HTR-8/SVneo (cell line): ENCODE measurements at regions not wholly inside any gene's neighbourhood (a gene's known extent, or its start where the extent isn't known, plus 50 kb on each side); places are given as distances from the start of the nearest gene placed in this dataset.

ENCODE experiments used
- DNase-seq: peaks from one replicate; pipeline ENCODE4 v3.0.0; 2011; ENCODE audit warnings: low spot score, mixed read lengths; ENCODE audit not compliant: insufficient read length
- FAIRE-seq: peaks from 2 replicates; lab custom pipeline; 2011; peaks lifted over from hg19 to GRCh38; lab: Jason Lieb, UNC

DNA sequence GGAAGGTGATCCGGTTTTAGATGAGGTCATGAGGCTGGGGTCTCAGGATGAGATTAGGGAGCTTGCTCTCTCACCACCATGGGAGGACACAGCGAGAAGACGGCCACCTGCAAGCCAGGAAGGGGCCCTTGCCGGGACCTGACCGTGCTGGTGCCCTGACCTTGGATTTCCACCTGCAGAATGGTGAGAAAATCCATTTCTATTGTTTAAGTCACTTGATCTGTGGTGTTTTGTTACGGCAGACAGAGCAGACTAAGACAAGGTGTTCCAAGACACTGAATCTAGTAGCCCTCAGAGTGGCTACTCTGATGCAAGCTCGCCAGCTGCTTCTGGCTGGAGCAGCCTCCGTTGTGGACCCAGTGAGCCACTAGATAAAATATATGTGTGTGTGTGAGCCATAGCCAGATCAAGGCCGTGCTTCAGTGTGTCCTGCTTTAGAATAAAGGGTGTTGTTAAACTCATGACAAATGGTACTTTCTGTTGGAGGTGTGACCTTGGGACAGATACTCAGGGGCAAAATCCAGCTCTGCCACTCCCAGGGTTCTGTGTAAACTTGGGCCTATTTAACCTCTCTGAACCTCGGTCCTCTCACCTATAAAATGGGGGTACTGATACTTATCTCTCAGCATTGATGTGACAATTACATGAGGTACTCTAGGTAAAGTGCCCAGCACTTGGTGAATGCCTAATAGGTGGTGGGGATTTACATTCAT is 67.9 kb upstream of the STX18 start:
- DNase-seq (no peak), FAIRE-seq (no peak)

DNA sequence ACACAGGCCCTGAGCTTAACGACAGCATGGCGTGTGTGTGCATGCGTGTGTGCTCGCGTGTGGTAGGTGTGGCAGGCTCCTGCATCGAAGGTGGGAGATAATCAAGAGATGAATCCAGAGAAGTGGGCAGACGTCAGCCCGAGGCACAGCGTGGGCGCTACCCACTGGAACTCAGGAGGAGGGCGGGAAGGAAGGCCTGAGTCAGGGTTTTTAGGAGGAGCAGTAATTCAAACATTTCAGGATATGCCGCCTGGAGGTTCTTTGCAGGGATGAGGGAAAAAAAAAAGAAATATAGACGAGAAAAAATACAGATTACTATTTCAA is 66.3 kb upstream of the STX18 start:
- FAIRE-seq (no peak), DNase-seq (no peak)

- DNase-seq (no peak), FAIRE-seq (no peak)
These were observed 65.7 kb upstream of the STX18 start for GRCh38 chr4:4607336-4608213.

DNA sequence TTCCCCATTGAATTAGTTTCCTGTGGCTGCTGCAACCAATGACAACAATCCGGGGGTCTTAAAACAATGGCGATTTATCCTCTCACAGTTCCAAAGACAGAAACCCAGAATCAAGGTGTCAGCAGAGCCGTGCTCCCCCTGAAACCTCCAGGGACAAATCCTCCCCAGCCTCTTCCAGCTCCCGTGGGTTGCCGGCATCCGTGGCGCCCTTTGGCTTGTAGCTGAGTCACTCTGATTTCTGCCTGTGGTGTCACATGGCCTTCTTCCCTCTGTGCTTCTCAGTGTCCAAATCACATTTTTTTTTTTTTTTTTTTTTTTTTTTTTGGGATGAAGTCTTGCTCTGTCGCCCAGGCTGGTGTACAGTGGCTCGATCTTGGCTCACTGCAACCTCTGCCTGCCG is 64.5 kb upstream of the STX18 start:
- FAIRE-seq, result no peak

GRCh38 chr4:4605849-4606248 is 64.0 kb upstream of the STX18 start:
- DNase-seq, result no peak
- FAIRE-seq, result no peak

More for the DNA sequence above, 64.5 kb upstream of the STX18 start:
- DNase-seq, result no peak

- FAIRE-seq (no peak), DNase-seq (no peak)
These were observed 61.7 kb upstream of the STX18 start for GRCh38 chr4:4603592-4603991.

DNA sequence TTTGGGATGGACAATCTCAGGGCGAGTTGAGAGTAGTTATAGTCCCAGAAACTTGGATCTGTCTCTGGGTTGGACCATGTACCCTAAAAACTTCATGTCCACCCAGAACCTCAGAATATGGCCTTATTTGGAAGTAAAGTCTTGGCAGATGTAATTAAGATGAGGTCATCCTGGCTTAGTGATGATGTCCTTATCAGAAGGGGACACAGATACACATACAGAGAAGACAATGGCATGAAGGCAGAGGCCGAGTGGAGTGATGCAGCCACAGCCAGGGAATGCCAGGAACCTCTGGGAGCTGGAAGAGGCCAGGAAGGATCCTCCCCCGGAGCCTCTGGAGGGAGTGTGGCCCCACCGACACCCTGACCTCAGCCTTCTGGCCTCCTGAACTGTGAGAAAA is 61.2 kb upstream of the STX18 start:
- FAIRE-seq (no peak), DNase-seq (no peak)

GRCh38 chr4:4602468-4602867 is 60.6 kb upstream of the STX18 start:
- no peak for FAIRE-seq

DNA sequence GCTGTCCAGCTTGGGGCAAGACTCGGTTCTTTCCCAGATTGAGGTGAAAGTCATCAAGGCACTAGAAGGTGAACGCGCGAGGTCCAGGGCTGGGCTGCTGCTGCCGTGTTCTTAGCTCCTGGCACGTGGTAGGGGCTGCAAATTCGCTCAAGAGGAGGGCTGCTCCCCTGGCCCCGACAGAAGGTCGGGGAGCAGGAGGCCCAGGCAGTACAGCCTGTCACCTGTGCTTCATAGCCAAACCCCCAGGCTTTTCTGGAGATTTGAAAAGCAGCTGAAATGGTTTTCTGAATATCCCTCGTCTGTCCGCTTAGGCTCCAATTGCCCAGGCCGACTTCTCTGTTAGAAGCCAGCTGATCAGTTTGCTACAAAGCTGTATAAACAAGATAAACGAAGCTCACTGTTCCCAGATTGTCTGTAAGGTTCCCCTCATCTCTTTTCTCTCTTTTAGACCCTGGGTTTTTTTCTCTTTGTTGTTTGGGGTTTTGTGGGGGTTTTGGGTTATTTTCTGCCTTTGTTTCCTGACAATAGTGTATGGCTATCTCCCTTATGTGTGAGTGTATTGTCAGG is 60.0 kb upstream of the STX18 start:
- FAIRE-seq (no peak), DNase-seq (no peak)

More at GRCh38 chr4:4602468-4602867, 60.6 kb upstream of the STX18 start:
- DNase-seq, result no peak

DNA sequence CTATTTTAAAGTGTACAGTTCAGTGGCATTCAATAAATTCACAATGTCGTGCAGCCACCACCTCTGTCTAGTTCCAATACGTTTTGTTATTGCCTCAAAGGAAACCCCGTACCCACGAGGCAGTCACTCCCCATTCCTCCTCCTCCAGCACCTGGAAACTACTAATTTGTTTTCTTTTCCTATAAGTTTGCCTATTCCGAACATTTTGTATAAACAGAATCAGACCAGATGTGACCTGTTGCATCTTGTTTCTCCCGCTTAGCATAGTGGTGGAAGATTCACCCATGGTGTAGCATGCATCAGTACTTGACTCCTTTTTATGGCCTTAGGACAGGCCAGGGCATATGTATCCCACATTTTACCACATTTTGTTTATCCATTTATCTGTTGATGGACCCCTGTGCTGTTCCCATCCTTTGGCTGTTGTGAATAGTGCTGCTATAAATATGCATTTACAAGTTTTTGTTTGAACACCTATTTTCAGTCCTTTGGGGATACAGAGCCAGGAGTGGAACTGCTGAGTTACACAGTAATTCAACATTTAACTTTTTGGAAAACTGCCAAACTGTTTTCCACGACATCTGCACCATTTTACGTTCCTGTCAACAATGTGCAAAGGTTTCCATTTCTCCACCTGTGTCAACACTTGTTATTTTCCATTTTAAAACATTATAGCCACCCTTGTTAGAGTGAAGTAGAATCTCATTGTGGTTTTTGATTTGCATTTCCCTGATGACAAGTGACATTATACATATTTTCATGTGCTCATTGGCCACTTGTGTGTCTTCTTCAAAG is 57.8 kb upstream of the STX18 start:
- DNase-seq (no peak), FAIRE-seq (no peak)

DNA sequence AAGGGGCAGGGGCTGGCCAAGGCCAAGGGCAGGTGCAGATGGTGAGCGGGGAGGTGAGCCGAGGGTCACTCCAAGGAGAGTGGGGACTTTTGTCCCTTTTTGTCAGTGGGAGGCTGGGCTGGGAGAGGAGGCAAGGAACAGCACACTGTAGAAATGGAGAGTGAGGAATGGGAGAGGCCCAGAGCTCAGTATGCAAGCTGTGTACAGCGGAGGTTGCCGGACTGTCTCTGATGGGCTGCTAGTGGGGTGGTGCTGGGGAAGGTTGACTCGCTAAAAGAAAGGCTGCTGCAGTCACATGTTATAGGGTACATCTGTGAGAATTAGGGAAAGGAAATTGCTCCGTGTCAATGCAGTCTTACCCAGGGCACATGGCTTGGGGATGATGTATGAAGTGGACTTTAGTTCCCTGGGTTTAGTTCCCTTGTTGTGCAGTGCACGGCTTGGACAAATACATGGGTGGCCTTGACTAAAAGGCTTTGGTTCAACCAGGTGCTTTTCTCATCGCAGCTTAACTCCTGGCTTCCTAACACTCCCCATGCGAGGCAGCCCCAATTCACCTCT is 57.1 kb upstream of the STX18 start:
- FAIRE-seq (no peak), DNase-seq (no peak)

GRCh38 chr4:4596720-4597119 is 54.9 kb upstream of the STX18 start:
- no peak for FAIRE-seq

DNA sequence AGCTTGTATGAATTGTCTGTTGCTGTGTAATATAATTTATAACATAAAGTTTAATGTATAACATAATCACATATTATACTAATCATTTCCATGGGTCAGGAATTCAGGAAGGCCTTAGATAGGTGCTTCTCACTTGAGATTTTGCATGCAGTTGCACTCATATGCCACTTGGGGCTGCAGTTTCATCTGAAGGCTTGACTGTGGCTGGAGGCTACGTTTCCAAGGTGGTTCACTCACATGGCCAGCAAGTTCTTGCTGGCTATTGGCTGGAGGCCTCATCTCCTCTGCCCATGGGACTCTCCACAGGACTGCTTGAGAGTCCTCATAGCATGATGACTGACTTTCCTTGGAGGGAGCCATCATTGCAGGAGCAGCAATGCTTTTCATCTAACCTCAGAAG is 53.4 kb upstream of the STX18 start:
- DNase-seq (no peak), FAIRE-seq (no peak)

More at GRCh38 chr4:4596720-4597119, 54.9 kb upstream of the STX18 start:
- no peak for DNase-seq

GRCh38 chr4:4594285-4594920 is 52.6 kb upstream of the STX18 start:
- DNase-seq (no peak), FAIRE-seq (no peak)

GRCh38 chr4:4593596-4594284 is 51.9 kb upstream of the STX18 start:
- FAIRE-seq (no peak), DNase-seq (no peak)

DNA sequence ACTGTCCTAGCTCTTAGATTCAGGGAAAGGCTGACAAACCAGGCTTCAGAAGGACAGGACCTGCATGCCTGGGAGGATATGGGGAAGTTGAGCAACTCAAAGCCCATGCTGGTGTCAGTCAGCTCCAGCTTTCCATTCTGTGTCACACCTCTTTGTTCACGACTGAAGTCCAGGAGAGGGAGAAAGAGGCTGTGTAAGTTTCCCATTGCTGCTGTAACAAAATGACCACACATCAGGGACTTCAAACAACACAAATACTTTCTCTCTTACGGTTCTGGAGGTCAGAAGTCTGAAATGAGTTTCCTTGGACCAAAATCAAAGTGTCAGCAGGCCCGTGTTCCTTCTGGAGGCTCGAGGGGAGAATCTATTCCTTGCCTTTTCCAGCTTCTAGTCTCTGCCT is 50.6 kb upstream of the STX18 start:
- DNase-seq (no peak), FAIRE-seq (no peak)
